H1 (cell line): ENCODE measurements at regions not wholly inside any gene's neighbourhood (a gene's known extent, or its start where the extent isn't known, plus 50 kb on each side); places are given as distances from the start of the nearest gene placed in this dataset.

Experiments used
- CTCF ChIA-PET: fragments of 300-600 bp; sonication (Branson Sonifier 250); formaldehyde crosslinking; loops from one replicate; lab custom pipeline; 2021; ENCODE audit not compliant: partially characterized antibody; lab: Charles Lee
- POLR2A ChIA-PET: fragments of 300-600 bp; sonication (Branson Sonifier 250); formaldehyde crosslinking; loops from one replicate; lab custom pipeline; 2021; ENCODE audit warnings: inconsistent platforms; ENCODE audit not compliant: partially characterized antibody; lab: Charles Lee
- DNase-seq, 2 experiments: peaks; one replicate each; pipeline versions ENCODE4 v3.0.0 to v3.0.0-alpha.2; 2010 to 2022; ENCODE audit warnings: low spot score in 2 of 2, low read depth in 1 of 2, mixed read lengths in 1 of 2
- FAIRE-seq: peaks from 2 replicates; lab custom pipeline; 2011; peaks lifted over from hg19 to GRCh38; lab: Jason Lieb, UNC
- H2AFZ ChIP-seq: 2 replicates; pipeline ENCODE4 v1.8.1; 2012; ENCODE audit warnings: low read length, inconsistent platforms
- H2AK5ac ChIP-seq: 2 replicates; pipeline ENCODE4 v1.6.1; 2013; ENCODE audit warnings: low read depth, low read length
- H2BK120ac ChIP-seq: replicated peaks from 2 replicates; pipeline ENCODE3; 2013; ENCODE audit warnings: low read depth, low read length, inconsistent platforms
- H2BK12ac ChIP-seq: 2 replicates; pipeline ENCODE4 v1.6.1; 2013; ENCODE audit warnings: low read depth, low read length
- H2BK15ac ChIP-seq: 2 replicates; pipeline ENCODE4 v1.6.1; 2013; ENCODE audit warnings: low read length
- H2BK20ac ChIP-seq: 2 replicates; pipeline ENCODE4 v1.6.1; 2013; ENCODE audit warnings: low read length
- H2BK5ac ChIP-seq: 2 replicates; pipeline ENCODE4 v1.6.1; 2013; ENCODE audit warnings: low read depth, low read length
- H3K14ac ChIP-seq: 2 replicates; pipeline ENCODE4 v1.6.1; 2013; ENCODE audit warnings: inconsistent platforms; ENCODE audit not compliant: insufficient read length
- H3K18ac ChIP-seq: 2 replicates; pipeline ENCODE4 v1.6.1; 2013; ENCODE audit warnings: low read length; ENCODE audit errors: extremely low read depth
- H3K23ac ChIP-seq: 2 replicates; pipeline ENCODE4 v1.6.1; 2013; ENCODE audit warnings: inconsistent platforms; ENCODE audit not compliant: insufficient read length
- H3K23me2 ChIP-seq: 2 replicates; pipeline ENCODE4 v1.6.1; 2013; ENCODE audit warnings: low read depth, low read length
- H3K27ac ChIP-seq: 2 replicates; pipeline ENCODE4 v1.6.1; 2011; ENCODE audit warnings: low read depth, low read length, inconsistent platforms
- H3K27me3 ChIP-seq, 4 experiments: replicated peaks in 1 of 4; 1 replicate in 1 of 4; 2 replicates in 3 of 4; pipeline versions ENCODE4 v1.6.1 to v1.8.1; 2011 to 2013; ENCODE audit warnings: low read length in 3 of 4, mild to moderate bottlenecking in 3 of 4, inconsistent platforms in 2 of 4, mixed read lengths in 2 of 4, moderate library complexity in 1 of 4; ENCODE audit not compliant: control insufficient read depth in 3 of 4, insufficient read depth in 3 of 4; ENCODE audit errors: extremely low read depth in 1 of 4
- H3K36me3 ChIP-seq, 4 experiments: 2 replicates each; pipeline versions ENCODE4 v1.6.1 to v1.8.1; 2011 to 2013; ENCODE audit warnings: mild to moderate bottlenecking in 4 of 4, low read length in 3 of 4, moderate library complexity in 2 of 4, control low read depth in 1 of 4, inconsistent platforms in 1 of 4; ENCODE audit not compliant: insufficient read depth in 4 of 4, control insufficient read depth in 2 of 4
- H3K4ac ChIP-seq: replicated peaks from 2 replicates; pipeline ENCODE3; 2013; ENCODE audit warnings: low read length, low read depth, mixed read lengths, inconsistent platforms; ENCODE audit not compliant: insufficient read length
- H3K4me1 ChIP-seq, 4 experiments: replicated peaks in 1 of 4; 1 replicate in 1 of 4; 2 replicates in 3 of 4; pipeline versions ENCODE4 v1.6.1 to v1.8.1; 2011 to 2013; ENCODE audit warnings: low read length in 3 of 4, inconsistent platforms in 2 of 4, mixed read lengths in 1 of 4; ENCODE audit not compliant: insufficient read depth in 4 of 4, control insufficient read depth in 3 of 4
- H3K4me2 ChIP-seq, 2 experiments: 2 replicates each; pipeline versions ENCODE4 v1.6.1 to v1.8.1; 2011 to 2013; ENCODE audit warnings: low read depth in 2 of 2, low read length in 2 of 2, control low read depth in 1 of 2, inconsistent platforms in 1 of 2, mild to moderate bottlenecking in 1 of 2; ENCODE audit not compliant: insufficient read depth in 1 of 2
- H3K4me3 ChIP-seq, 4 experiments: fragments of 200-600, 300-600 bp in 1 of 4; sonication (generic), shearing (Covaris generic), sonication (Bioruptor Twin) in 1 of 4; 2 replicates each; pipeline versions ENCODE4 v1.5.1 to v1.8.1; 2011 to 2016; ENCODE audit warnings: low read length in 4 of 4, low read depth in 3 of 4, control low read depth in 2 of 4, inconsistent platforms in 2 of 4, mild to moderate bottlenecking in 2 of 4, mixed read lengths in 1 of 4, moderate library complexity in 1 of 4; ENCODE audit not compliant: insufficient read depth in 2 of 4; ENCODE audit errors: extremely low read depth in 1 of 4
- H3K56ac ChIP-seq: replicated peaks from 2 replicates; pipeline ENCODE3; 2013; ENCODE audit warnings: low read depth, mild to moderate bottlenecking, mixed read lengths, low read length, inconsistent platforms; ENCODE audit not compliant: insufficient read length
- H3K79me1 ChIP-seq: 2 replicates; pipeline ENCODE4 v1.6.1; 2013; ENCODE audit warnings: low read depth, low read length, control low read depth
- H3K79me2 ChIP-seq, 2 experiments: 2 replicates each; pipeline versions ENCODE4 v1.6.1 to v1.8.1; 2012 to 2013; ENCODE audit warnings: low read length in 2 of 2, mild to moderate bottlenecking in 2 of 2, inconsistent platforms in 1 of 2; ENCODE audit not compliant: insufficient read depth in 2 of 2, control insufficient read depth in 1 of 2
- H3K9ac ChIP-seq, 4 experiments: replicated peaks in 1 of 4; 1 replicate in 1 of 4; 2 replicates in 3 of 4; pipeline versions ENCODE4 v1.6.1 to v1.8.1; 2011 to 2013; ENCODE audit warnings: low read depth in 3 of 4, low read length in 3 of 4, control low read depth in 2 of 4, mild to moderate bottlenecking in 2 of 4, moderate library complexity in 2 of 4, inconsistent platforms in 1 of 4; ENCODE audit errors: extremely low read depth in 1 of 4
- H3K9me3 ChIP-seq, 2 experiments: 2 replicates each; pipeline versions ENCODE4 v1.6.1 to v1.8.1; 2012 to 2013; ENCODE audit warnings: mild to moderate bottlenecking in 2 of 2, moderate library complexity in 2 of 2, control low read depth in 1 of 2, inconsistent platforms in 1 of 2, low read depth in 1 of 2, low read length in 1 of 2, mixed read lengths in 1 of 2; ENCODE audit not compliant: insufficient read depth in 2 of 2
- H4K20me1 ChIP-seq, 2 experiments: replicated peaks in 1 of 2; 2 replicates each; pipeline versions ENCODE3 to v1.8.1; 2011 to 2013; ENCODE audit warnings: inconsistent platforms in 2 of 2, low read length in 2 of 2, mild to moderate bottlenecking in 1 of 2; ENCODE audit not compliant: insufficient read depth in 2 of 2, control insufficient read depth in 1 of 2
- H4K5ac ChIP-seq: 2 replicates; pipeline ENCODE4 v1.6.1; 2013; ENCODE audit warnings: low read length, low read depth, mixed read lengths, inconsistent platforms; ENCODE audit not compliant: insufficient read length
- H4K8ac ChIP-seq: 2 replicates; pipeline ENCODE4 v1.8.0; 2013; ENCODE audit warnings: mild to moderate bottlenecking, moderate library complexity, low read length, inconsistent platforms; ENCODE audit not compliant: insufficient read depth; ENCODE audit errors: extremely low read depth
- H4K91ac ChIP-seq: replicated peaks from 2 replicates; pipeline ENCODE3; 2013; ENCODE audit warnings: low read length, mixed read lengths, inconsistent platforms; ENCODE audit not compliant: insufficient read length
- KDM4A ChIP-seq: IDR thresholded peaks from one replicate; pipeline ENCODE4 v1.7.1; 2012; ENCODE audit warnings: low read depth, mild to moderate bottlenecking, moderate library complexity, low read length, inconsistent platforms; ENCODE audit not compliant: severe bottlenecking
- NANOG ChIP-seq: IDR thresholded peaks from 2 replicates; pipeline ENCODE4 v1.6.1; 2011; ENCODE audit warnings: low read length, low read depth, mild to moderate bottlenecking, inconsistent platforms; ENCODE audit not compliant: insufficient read depth, poor library complexity, severe bottlenecking
- TCF12 ChIP-seq: IDR thresholded peaks from 2 replicates; pipeline ENCODE4 v1.6.1; 2011; ENCODE audit warnings: low read depth, mild to moderate bottlenecking, low read length

GRCh38 chr5:86878250-86878649, 260.5 kb downstream of the COX7C start:
- Histone ChIP-seq H3K4ac (no peak overlapping the region), H2BK12ac (no peak overlapping the region), H2AFZ (no peak overlapping the region), H3K4me3 (no peak overlapping the region), H3K14ac (no peak overlapping the region), H3K27me3 (no peaks in the 10 kb centered on the region), H3K27ac (no peak overlapping the region), H3K79me2 (no peaks in the 10 kb centered on the region), H3K18ac (no peak overlapping the region), H4K20me1 (no peaks in the 10 kb centered on the region), H4K5ac (no peak overlapping the region), H3K36me3 (no peaks in the 10 kb centered on the region), H3K56ac (no peak overlapping the region), H2BK20ac (no peak overlapping the region), H3K9me3 (no peaks in the 10 kb centered on the region), H3K9ac (no peak overlapping the region), H3K23me2 (no peaks in the 10 kb centered on the region), H3K23ac (no peak overlapping the region), H2BK15ac (no peak overlapping the region), H3K4me2 (no peak overlapping the region), H2AK5ac (no peak overlapping the region), H3K4me1 (peaks cover 0 to 14% (median 7%) of the 10 kb centered on the region in 4 experiments; a peak in 3 of 7 replicates), H4K91ac (no peak overlapping the region), H3K79me1 (no peaks in the 10 kb centered on the region), H2BK5ac (no peak overlapping the region), H2BK120ac (no peak overlapping the region), H4K8ac (no peak overlapping the region)
- CTCF ChIA-PET: interaction anchor here (0.8 to 1.8 kb wide), 5 partner anchors 90 to 199 kb away, joined by 3 to 7 read pairs (median 4); no protein-coding TSS in a partner anchor
- FAIRE-seq: no peak
- DNase-seq: no peak
- POLR2A ChIA-PET: no interaction called here
- no peak for TF ChIP-seq TCF12
- peak; percentile 88 for TF ChIP-seq NANOG
- no peak for TF ChIP-seq KDM4A
